ENCODE measurements at regions not wholly inside any gene's neighbourhood (a gene's known extent, or its start where the extent isn't known, plus 50 kb on each side); places are given as distances from the start of the nearest gene placed in this dataset.

DNA sequence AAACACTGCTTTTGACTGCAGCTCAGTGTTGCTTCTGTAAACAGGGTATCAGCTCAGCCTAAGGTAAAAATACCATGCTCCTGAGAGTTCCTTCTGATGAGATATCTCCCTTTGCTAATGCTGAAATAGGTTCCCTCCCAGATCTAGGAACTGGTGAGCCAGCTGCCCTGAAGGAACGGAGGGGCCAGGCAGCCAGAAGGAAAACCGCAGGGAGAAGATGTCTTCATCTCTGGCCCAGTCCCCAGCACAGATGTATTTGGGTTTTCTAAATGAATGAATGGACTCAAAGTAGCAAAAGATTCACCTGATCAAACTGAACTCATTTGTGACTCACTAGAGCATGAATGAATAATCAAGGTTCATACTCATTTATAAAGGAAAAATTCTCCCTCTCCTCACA lies 247.8 kb downstream of the MSRB3 start:
- TF ChIP-seq, protein P1, sequence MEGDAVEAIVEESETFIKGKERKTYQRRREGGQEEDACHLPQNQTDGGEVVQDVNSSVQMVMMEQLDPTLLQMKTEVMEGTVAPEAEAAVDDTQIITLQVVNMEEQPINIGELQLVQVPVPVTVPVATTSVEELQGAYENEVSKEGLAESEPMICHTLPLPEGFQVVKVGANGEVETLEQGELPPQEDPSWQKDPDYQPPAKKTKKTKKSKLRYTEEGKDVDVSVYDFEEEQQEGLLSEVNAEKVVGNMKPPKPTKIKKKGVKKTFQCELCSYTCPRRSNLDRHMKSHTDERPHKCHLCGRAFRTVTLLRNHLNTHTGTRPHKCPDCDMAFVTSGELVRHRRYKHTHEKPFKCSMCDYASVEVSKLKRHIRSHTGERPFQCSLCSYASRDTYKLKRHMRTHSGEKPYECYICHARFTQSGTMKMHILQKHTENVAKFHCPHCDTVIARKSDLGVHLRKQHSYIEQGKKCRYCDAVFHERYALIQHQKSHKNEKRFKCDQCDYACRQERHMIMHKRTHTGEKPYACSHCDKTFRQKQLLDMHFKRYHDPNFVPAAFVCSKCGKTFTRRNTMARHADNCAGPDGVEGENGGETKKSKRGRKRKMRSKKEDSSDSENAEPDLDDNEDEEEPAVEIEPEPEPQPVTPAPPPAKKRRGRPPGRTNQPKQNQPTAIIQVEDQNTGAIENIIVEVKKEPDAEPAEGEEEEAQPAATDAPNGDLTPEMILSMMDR (conservative IDR thresholded peaks at IDR 0.05; ENCODE audit: low read depth, low read length): no peak
- H3K4me3 ChIP-seq (ENCODE audit: low read depth, low read length): no peak overlapping the region
- DNase-seq (ENCODE audit: low read depth): no peak

DNA sequence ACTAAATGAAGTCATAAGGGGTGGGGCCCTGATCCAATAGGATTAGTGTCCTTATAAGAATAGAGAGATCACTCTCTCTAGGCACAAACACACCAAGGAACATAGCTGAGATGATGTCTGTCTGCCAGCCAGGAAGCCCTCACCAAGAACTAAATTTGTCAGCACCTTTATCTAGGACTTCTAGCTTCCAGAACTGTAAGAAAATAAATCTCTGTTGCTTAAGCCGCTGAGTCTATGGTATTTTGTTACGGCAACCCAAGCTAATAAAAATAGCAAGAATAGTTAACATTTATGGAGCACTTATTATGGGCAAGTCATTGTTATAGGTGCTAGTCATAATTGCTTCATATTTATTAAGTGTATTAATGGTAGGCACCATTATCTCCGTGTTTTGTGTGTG lies 249.6 kb downstream of the MSRB3 start:
- no peak for DNase-seq (ENCODE audit: low read depth)
- no peak overlapping the region for H3K4me3 ChIP-seq (ENCODE audit: low read depth, low read length)
- TF ChIP-seq, protein P1 (conservative IDR thresholded peaks at IDR 0.05; ENCODE audit: low read depth, low read length): no peak

DNA sequence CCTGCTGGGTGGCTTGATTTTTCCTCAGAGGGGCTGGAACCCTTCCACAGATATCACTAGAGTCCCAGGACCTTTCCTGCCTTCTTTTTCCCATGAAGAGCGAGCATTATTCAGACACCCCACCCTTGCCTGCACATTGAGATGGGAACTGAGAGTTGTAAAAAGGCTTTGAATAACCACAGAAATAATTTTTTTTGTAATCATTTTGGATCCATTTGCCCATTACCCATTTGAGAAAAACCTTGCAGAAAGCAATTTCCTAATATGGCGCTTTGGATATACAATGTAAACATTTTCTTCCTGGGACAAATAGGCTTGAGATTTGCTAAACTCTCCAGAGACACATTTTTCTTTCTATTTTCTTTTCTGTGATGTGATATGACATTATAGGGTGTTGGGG lies 250.6 kb downstream of the MSRB3 start:
- no peak overlapping the region for H3K4me3 ChIP-seq (ENCODE audit: low read depth, low read length)
- no peak for DNase-seq (ENCODE audit: low read depth)
- TF ChIP-seq, protein P1 (conservative IDR thresholded peaks at IDR 0.05; ENCODE audit: low read depth, low read length): no peak

DNA sequence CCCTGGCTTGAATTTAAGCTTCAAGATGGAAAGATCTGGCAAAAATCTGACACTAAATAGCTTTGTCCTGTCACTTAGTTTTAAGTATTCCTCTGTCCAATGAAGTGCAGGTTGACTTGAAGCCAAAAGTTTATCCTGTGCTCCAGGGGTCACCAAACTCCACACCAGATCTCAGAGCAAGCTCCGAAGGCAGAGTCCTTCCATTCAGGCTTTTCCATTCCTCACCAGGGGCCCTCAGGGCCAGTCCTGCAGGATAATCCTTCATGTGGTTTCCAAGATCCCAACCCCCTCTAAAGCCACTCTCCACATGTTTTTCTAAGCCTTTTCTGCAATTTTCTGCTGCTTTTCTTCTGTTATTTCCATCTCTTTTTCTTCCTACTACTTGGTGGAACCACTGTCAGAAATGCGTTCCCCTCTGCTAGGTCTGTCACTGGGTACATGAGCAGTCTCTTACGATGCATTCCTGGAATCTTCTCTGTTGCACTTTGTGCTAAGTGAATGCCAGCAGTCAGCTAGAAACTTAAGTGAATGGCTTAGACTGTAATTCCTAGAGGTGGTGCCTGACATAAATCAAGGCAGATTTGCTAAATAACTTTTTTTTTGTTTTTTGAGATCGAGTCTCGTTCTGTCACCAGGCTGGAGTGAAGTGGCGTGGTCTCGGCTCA lies 251.4 kb downstream of the MSRB3 start:
- no peak for DNase-seq (ENCODE audit: low read depth)
- H3K4me3 ChIP-seq (ENCODE audit: low read depth, low read length): no peak overlapping the region
- TF ChIP-seq, protein P1 (conservative IDR thresholded peaks at IDR 0.05; ENCODE audit: low read depth, low read length): no peak

DNA sequence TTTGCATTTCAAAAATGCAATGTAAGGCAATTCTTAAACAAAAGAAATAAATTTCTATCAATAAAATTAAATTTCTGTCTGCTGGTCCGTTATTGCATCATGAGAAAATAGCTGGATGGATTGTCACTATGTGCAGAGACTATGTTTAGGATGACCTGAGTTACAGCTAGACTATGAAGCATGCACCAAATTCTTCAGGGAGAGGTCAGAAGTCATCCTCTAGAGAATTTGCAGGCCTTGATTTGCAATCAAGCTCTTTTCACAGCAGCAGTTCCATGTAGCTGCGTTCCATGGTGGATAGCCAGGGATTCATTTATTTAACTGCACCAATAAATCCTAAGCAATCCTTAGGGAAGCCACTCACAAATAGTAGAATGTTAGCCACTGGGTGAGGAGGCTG lies 253.7 kb downstream of the MSRB3 start:
- H3K4me3 ChIP-seq (ENCODE audit: low read depth, low read length): no peak overlapping the region
- DNase-seq (ENCODE audit: low read depth): peak; percentile 89
- TF ChIP-seq, protein P1 (conservative IDR thresholded peaks at IDR 0.05; ENCODE audit: low read depth, low read length): no peak

DNA sequence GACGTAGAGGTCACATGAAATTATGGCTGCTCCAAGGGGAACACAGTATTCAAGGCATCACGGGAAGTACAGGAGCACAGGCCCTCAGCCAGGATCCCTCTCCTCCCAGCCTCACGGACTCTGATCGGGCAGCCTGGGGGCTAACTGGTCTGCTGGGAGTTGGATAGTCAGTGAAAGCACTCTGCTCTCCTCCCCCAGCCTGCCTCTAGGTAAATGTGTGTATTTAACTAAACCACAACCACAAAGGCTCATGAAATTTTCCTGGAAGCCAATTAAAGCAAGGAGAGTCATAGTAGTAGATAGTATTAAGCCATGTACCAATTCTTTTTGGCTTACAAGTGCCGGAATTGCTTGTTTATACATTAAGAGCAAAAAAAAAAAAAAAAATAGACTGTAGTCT lies 254.3 kb downstream of the MSRB3 start:
- no peak overlapping the region for H3K4me3 ChIP-seq (ENCODE audit: low read depth, low read length)
- TF ChIP-seq, protein P1 (conservative IDR thresholded peaks at IDR 0.05; ENCODE audit: low read depth, low read length): no peak
- peak; percentile 73 for DNase-seq (ENCODE audit: low read depth)

DNA sequence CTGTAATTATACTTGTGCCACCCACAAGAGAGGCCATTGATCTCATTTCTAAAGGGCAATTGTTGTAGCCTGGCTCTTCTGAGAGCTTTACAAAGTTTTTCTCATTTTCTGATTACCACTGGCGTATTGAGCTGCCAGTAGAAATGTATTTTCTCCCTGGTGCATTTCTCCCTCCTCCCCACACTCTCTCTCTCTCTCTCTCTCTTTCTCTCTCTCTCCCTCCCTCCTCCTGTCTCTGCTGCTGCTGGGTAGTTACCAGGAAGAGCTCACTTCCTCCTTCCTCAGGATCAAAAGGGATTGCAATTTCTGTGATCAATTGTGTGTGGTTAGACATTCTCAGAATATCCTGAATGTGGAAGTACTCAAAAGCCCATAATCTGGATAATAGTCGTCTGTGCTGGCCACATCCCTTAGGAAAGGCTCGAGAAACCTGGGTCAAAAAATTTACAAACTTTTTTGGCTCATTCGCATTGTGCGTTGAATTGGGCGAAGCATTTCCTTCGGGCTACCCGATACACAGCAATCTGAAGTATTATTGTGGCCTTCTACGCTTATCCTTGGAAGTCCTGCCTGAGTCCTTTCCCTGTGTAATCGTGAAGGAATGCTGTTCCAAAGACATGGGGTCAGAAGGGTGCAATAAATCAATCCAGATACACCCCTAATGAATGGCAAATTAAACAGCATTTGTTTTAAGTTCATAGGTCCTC lies 254.8 kb downstream of the MSRB3 start:
- TF ChIP-seq, protein P1 (conservative IDR thresholded peaks at IDR 0.05; ENCODE audit: low read depth, low read length): no peak
- no peak overlapping the region for H3K4me3 ChIP-seq (ENCODE audit: low read depth, low read length)
- DNase-seq (ENCODE audit: low read depth): peak; percentile 43
